Karpas-422 (cell line): ENCODE measurements at regions not wholly inside any gene's neighbourhood (a gene's known extent, or its start where the extent isn't known, plus 50 kb on each side); places are given as distances from the start of the nearest gene placed in this dataset.

Experiments
- DNase-seq: peaks from one replicate; pipeline ENCODE4 v3.0.0-alpha.2; 2015
- H2AFZ ChIP-seq: fragments of 200-600 bp; sonication (generic); 2 replicates; pipeline ENCODE4 v1.6.1; 2014; ENCODE audit warnings: antibody characterized with exemption, low read length, mixed read lengths
- H3K27ac ChIP-seq: fragments of 200-600 bp; sonication (generic); 2 replicates; pipeline ENCODE4 v1.5.1; 2014; ENCODE audit warnings: mild to moderate bottlenecking, low read length, moderate library complexity
- H3K27me3 ChIP-seq: fragments of 200-600 bp; sonication (generic); 2 replicates; pipeline ENCODE4 v1.6.1; 2014; ENCODE audit warnings: low read length, mixed read lengths
- H3K36me3 ChIP-seq: fragments of 200-600 bp; sonication (generic); 2 replicates; pipeline ENCODE4 v1.6.1; 2014; ENCODE audit warnings: low read length, mixed read lengths; ENCODE audit not compliant: insufficient read depth
- H3K4me1 ChIP-seq: fragments of 200-600 bp; sonication (generic); 2 replicates; pipeline ENCODE4 v1.6.1; 2014; ENCODE audit warnings: mild to moderate bottlenecking, low read length, mixed read lengths
- H3K4me2 ChIP-seq: fragments of 200-600 bp; sonication (generic); 2 replicates; pipeline ENCODE4 v1.6.1; 2014; ENCODE audit warnings: low read length, low read depth, mild to moderate bottlenecking; ENCODE audit not compliant: poor library complexity, severe bottlenecking
- H3K4me3 ChIP-seq: fragments of 200-600 bp; sonication (generic); 2 replicates; pipeline ENCODE4 v1.5.1; 2014; ENCODE audit warnings: mild to moderate bottlenecking, antibody characterized with exemption, low read length, mixed read lengths
- H3K79me2 ChIP-seq: fragments of 200-600 bp; sonication (generic); 2 replicates; pipeline ENCODE4 v1.6.1; 2014; ENCODE audit warnings: mild to moderate bottlenecking, low read length, mixed read lengths
- H3K9ac ChIP-seq: fragments of 200-600 bp; sonication (generic); 2 replicates; pipeline ENCODE4 v1.6.0; 2014; ENCODE audit warnings: low read length
- H3K9me2 ChIP-seq: fragments of 200-600 bp; sonication (generic), shearing (Covaris generic); replicated peaks from 2 replicates; pipeline ENCODE4 v1.6.0; 2014; ENCODE audit warnings: mild to moderate bottlenecking, low read length, moderate library complexity; ENCODE audit not compliant: insufficient read depth
- H3K9me3 ChIP-seq: fragments of 300-700, 200-600 bp; sonication (generic); 2 replicates; pipeline ENCODE4 v1.6.1; 2014; ENCODE audit warnings: low read length, mixed read lengths
- H4K20me1 ChIP-seq: fragments of 200-600 bp; sonication (generic); 2 replicates; pipeline ENCODE4 v1.6.1; 2014; ENCODE audit warnings: mild to moderate bottlenecking, antibody characterized with exemption, low read length, low read depth; ENCODE audit not compliant: insufficient read depth

DNA sequence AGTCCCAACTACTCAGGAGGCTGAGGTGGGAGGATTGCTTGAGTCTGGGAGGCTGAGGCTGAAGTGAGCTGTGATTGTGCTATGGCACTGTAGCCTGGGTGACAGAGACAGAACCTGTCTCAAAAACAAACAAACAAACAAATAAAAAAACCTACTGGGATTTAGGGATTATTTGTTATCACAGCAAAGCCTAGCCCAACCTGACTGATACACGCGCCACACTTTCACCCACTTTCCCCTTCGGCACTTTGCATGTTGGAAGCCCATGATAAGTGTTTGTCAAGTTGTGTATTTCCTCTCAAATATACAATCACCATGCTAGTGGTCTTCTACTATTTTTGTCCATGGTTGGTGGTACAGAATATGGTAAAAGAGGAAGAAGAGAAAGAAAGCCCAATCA is 50.5 kb upstream of the STC2 start:
- no peak overlapping the region for H2AFZ ChIP-seq
- 0 out of 2 replicates have a peak, but pooled peaks cover 4% of the 10 kb centered on the region for H3K27me3 ChIP-seq
- no peak overlapping the region for H3K9ac ChIP-seq
- H3K4me3 ChIP-seq: no peak overlapping the region
- no peaks in the 10 kb centered on the region for H3K36me3 ChIP-seq
- H3K9me2 ChIP-seq: no peaks in the 10 kb centered on the region
- DNase-seq: no peak
- no peaks in the 10 kb centered on the region for H3K4me1 ChIP-seq
- no peak overlapping the region for H3K4me2 ChIP-seq
- no peaks in the 10 kb centered on the region for H4K20me1 ChIP-seq
- H3K27ac ChIP-seq: no peak overlapping the region
- H3K9me3 ChIP-seq: no peaks in the 10 kb centered on the region
- H3K79me2 ChIP-seq: no peaks in the 10 kb centered on the region
